Cardiac fibroblast (primary cell): ENCODE measurements at regions not wholly inside any gene's neighbourhood (a gene's known extent, or its start where the extent isn't known, plus 50 kb on each side); places are given as distances from the start of the nearest gene placed in this dataset.

ENCODE experiments used
- DNase-seq, 2 donors: peaks; one replicate each; pipeline versions ENCODE4 v3.0.0 to v3.0.0-alpha.2; 2010; ENCODE audit warnings: low read depth in 2 of 2
- H3K4me3 ChIP-seq, 2 donors: replicated peaks in 1 of 2; 1 replicate in 1 of 2; 2 replicates in 1 of 2; pipeline ENCODE4 v1.5.1; 2011; ENCODE audit warnings: low read depth in 2 of 2, low read length in 2 of 2, mild to moderate bottlenecking in 2 of 2, moderate library complexity in 1 of 2
- TF ChIP-seq, protein P1 (sequence below): IDR thresholded peaks from one replicate; pipeline ENCODE4 v1.5.1; 2011; ENCODE audit warnings: low read depth, mild to moderate bottlenecking, low read length, inconsistent platforms

DNA sequence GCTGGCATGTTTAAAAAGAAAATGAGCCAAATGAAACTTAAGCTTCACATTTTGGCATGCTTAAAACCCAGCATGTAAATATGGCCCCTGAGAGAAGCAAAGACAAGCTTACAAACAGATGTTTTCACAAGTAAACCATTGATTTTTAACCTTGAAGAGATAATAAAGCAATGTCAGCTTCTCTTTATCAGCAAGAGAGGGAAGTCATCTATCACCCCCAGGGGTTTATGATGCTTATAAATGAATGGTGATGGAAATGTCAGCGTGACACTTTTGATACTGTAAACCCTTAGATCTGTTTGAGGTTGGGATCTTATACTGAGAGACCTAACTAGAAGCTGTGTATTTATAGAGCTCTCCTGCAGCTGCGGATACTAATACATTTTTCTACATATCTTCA is 471.3 kb downstream of the PLA2G4A start:
- TF ChIP-seq, protein P1, sequence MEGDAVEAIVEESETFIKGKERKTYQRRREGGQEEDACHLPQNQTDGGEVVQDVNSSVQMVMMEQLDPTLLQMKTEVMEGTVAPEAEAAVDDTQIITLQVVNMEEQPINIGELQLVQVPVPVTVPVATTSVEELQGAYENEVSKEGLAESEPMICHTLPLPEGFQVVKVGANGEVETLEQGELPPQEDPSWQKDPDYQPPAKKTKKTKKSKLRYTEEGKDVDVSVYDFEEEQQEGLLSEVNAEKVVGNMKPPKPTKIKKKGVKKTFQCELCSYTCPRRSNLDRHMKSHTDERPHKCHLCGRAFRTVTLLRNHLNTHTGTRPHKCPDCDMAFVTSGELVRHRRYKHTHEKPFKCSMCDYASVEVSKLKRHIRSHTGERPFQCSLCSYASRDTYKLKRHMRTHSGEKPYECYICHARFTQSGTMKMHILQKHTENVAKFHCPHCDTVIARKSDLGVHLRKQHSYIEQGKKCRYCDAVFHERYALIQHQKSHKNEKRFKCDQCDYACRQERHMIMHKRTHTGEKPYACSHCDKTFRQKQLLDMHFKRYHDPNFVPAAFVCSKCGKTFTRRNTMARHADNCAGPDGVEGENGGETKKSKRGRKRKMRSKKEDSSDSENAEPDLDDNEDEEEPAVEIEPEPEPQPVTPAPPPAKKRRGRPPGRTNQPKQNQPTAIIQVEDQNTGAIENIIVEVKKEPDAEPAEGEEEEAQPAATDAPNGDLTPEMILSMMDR, result no peak
- H3K4me3 ChIP-seq, result no peak overlapping the region
- no peak for DNase-seq

DNA sequence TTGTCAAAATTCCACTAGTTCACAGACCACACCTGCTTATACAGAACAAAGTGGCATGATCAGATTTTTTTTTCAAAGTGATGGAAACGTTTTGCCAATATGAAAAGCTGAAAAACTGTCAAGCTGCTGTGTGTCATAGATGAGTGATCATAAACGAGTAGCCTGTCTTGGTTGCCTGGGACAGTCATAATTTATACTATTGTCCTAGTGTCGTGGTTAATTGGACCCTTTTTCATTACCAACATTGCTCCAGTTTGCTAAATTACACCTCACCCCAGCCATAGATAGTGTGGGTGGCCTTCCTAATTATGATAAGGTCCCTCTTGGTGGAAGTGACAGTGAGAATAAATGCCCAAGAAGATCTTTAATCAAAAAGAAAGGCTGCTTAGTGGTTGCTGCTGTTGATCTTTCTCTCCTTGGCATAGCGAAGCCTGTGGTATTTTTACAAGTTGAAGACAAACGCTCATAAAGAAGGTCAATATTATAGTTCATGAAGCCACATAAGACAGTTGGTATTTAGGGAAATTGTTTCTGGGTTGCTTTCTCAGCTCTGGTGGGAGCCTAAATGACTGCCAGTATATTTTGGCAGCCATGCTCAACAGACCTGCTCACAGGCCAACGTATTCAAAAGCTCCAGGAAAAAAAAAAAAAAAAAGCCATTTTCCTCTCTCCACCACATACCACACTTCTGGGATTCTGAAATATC is 478.1 kb downstream of the PLA2G4A start:
- TF ChIP-seq, protein P1, result no peak
- DNase-seq, result no peak
- H3K4me3 ChIP-seq, result no peak overlapping the region

DNA sequence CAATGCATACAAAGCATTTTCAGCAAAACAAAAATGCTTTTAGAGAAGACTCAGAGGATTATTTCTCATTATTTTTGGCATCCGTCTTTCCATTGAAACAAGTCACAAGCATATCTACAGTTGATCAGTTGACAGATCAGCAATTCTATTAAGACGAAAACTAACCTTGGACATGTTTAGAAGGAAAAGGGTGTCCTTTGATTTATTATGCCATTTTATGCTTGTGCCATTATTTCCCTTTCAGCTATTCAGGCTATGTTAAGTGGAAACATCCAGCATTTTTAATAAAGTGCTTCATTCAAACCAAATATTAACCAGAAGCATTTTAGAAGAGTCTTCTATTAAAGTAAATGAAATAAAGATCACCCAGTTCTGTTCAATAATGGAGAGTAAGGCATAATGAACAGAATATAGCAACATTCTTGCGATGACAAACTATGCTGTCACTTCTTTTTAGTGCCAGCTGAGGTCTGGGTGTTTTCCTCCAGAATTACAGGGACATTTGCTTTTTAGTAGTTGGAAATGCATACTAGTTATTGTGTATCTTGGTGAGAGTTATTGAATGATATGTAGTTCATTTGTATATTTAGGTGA is 481.4 kb downstream of the PLA2G4A start:
- TF ChIP-seq, protein P1, result no peak
- H3K4me3 ChIP-seq, result no peak overlapping the region

DNA sequence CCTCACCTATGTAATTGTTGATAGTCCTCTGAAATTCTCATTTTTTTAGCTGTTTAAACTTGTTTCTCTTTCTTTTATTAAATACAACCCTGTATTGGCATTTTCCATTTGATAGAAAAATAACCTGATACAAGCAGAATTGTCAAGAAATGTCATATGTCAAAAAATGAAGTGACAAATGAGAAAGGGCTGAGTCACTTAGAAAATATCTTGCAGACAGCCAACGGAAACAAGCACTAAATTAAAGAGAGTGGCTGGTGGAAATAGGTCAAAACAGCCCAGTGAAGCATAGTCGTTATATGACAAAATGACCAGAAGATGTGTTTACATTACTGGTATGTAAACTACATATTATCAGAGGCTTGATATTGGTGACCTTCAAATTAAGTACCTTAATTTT is 484.4 kb downstream of the PLA2G4A start:
- TF ChIP-seq, protein P1, result no peak
- no peak overlapping the region for H3K4me3 ChIP-seq
- no peak for DNase-seq

More for the DNA sequence above, 481.4 kb downstream of the PLA2G4A start:
- no peak for DNase-seq

DNA sequence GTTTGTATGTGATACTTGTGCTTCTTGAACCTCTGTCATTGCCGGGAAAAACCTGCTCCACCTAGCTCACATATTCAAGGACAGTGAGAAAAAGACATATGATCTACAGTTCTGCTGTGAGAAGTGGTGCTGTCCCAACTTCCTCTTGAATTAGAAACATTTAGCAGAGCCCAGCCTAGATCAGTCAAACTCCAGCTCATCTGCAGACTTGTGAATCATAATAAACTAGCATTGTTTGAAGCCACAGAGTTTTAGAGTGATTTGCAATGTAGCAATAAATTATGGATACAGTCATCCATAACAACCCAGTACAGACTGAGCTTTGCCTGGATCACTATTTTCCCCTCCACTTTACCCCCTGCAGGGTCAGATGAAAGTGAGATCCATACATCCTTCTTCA is 497.8 kb downstream of the PLA2G4A start:
- H3K4me3 ChIP-seq, result no peak overlapping the region
- TF ChIP-seq, protein P1, result no peak
- no peak for DNase-seq

DNA sequence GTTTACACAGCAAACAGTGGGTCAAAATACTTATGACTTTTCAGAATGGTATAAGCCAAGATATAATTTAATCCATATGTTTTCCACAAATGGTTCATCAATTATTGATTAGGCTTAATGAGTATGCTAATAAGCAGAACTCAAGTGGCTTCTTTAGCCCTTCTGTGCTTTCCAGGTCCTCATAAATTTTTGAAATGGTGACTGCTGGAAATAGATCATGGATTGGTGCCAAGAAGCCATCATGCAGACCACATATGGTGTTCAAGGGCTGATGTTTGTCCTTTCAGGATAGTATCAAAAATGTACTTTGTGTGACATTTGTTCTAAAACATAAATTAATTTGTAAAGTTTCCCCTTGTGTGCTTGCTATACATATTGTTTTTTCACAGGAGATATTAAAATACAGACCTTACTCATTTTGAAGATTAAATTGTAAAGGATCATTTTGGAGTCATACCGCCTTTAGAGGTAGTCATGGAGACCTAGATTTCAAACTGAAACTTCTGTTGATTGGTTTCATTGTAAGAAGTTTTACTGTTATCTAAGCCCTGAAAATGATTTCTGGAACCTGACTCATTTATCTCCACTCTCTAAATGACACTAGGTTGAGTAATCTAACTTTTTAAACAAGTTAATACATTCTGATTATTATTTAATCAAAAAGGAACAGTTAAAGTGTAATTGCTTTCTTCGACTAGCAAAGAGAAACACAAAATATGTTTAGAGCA is 507.9 kb downstream of the PLA2G4A start:
- H3K4me3 ChIP-seq, result no peak overlapping the region
- TF ChIP-seq, protein P1, result no peak
- DNase-seq, result no peak
